Psoas muscle (tissue), 7 donors: ENCODE measurements at regions not wholly inside any gene's neighbourhood (a gene's known extent, or its start where the extent isn't known, plus 50 kb on each side); places are given as distances from the start of the nearest gene placed in this dataset.

ENCODE experiments used
- ATAC-seq, 4 donors: fragments of 200-7000 bp; cut with Tn5 transposase; one replicate each; pipeline ENCODE4 v1.9.1; 2020; ENCODE audit warnings: moderate library complexity in 3 of 4, mild to moderate bottlenecking in 2 of 4
- DNase-seq, 2 donors: peaks; one replicate each; pipeline ENCODE4 v3.0.0-alpha.2; 2020
- H3K27ac ChIP-seq: fragments of 200-600 bp; one replicate; pipeline ENCODE4 v1.8.0; 2022
- H3K27me3 ChIP-seq, 3 donors: fragments of 200-600 bp in 1 of 3; one replicate each; pipeline versions ENCODE4 v1.6.1 to v1.8.0; 2013 to 2022; ENCODE audit warnings: low read length in 2 of 3, mild to moderate bottlenecking in 2 of 3, moderate library complexity in 1 of 3; ENCODE audit not compliant: insufficient read depth in 3 of 3
- H3K36me3 ChIP-seq, 2 donors: fragments of 200-600 bp in 1 of 2; one replicate each; pipeline versions ENCODE4 v1.6.1 to v1.8.0; 2013 to 2022; ENCODE audit warnings: low read depth in 1 of 2, mild to moderate bottlenecking in 1 of 2, moderate library complexity in 1 of 2; ENCODE audit not compliant: insufficient read depth in 1 of 2
- H3K4me1 ChIP-seq: fragments of 200-600 bp; one replicate; pipeline ENCODE4 v1.8.0; 2022
- H3K4me3 ChIP-seq: fragments of 200-600 bp; one replicate; pipeline ENCODE4 v1.8.0; 2022; ENCODE audit warnings: mild to moderate bottlenecking
- H3K9me3 ChIP-seq: fragments of 200-600 bp; one replicate; pipeline ENCODE4 v1.8.0; 2022
- WGBS, 3 donors: extraction: QIAGEN DNeasy Blood & Tissue Kit; methylation state at CpG; one replicate each; pipeline versions ENCODE4 v1.1.6 to v1.1.7; 2013; 5-methylcytosine and 5-hydroxymethylcytosine counted together
- intact Hi-C, 2 donors: fragments of 100-400 bp; cut with DNase I; formaldehyde crosslinking; loops; one replicate each; pipeline versions ENCODE4 v1.11.0 to v1.14.2; 2022
- TF ChIP-seq, protein P1 (sequence below): fragments of 200-600 bp; IDR thresholded peaks from one replicate; pipeline ENCODE4 v1.8.0; 2022; ENCODE audit warnings: antibody characterized with exemption
- donor health status: healthy with polysubstance abuse.
- donor health status: DM: no; HTN: no; CAD: no; lungs with moderate emphysema.
- donor health status: Bipolar disorder and iron deficiency.
- donor health status: healthy.
- donor health status: DM: yes; HTN: yes; CAD: no.
- donor health status: DM: no; HTN: no; CAD: no.
- donor health status: DM: yes; HTN: yes; CAD: no.

- DNase-seq, result no peak
- Histone ChIP-seq H3K27ac (no peak overlapping the region), H3K36me3 (no peaks in the 10 kb centered on the region), H3K27me3 (peaks cover 0 to 2% (median 0%) of the 10 kb centered on the region in 3 donors), H3K4me1 (no peaks in the 10 kb centered on the region), H3K4me3 (no peak overlapping the region), H3K9me3 (no peaks in the 10 kb centered on the region)
- intact Hi-C loops, result no loop called here
- TF ChIP-seq, protein P1, sequence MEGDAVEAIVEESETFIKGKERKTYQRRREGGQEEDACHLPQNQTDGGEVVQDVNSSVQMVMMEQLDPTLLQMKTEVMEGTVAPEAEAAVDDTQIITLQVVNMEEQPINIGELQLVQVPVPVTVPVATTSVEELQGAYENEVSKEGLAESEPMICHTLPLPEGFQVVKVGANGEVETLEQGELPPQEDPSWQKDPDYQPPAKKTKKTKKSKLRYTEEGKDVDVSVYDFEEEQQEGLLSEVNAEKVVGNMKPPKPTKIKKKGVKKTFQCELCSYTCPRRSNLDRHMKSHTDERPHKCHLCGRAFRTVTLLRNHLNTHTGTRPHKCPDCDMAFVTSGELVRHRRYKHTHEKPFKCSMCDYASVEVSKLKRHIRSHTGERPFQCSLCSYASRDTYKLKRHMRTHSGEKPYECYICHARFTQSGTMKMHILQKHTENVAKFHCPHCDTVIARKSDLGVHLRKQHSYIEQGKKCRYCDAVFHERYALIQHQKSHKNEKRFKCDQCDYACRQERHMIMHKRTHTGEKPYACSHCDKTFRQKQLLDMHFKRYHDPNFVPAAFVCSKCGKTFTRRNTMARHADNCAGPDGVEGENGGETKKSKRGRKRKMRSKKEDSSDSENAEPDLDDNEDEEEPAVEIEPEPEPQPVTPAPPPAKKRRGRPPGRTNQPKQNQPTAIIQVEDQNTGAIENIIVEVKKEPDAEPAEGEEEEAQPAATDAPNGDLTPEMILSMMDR, result no peak
- no peak for ATAC-seq
- WGBS, 3 donors, result 90 to 91% (median 90%) methylated on average over 5 of the region's 6 CpGs
These were observed 167.3 kb upstream of the SPRED2 start for GRCh38 chr2:65599693-65600092.

- DNase-seq (no peak), ATAC-seq (no peak)
- peaks cover 0 to 2% (median 0%) of the 10 kb centered on the region in 3 donors for H3K27me3 ChIP-seq
- TF ChIP-seq, protein P1, result no peak
- no peak overlapping the region for H3K4me3 ChIP-seq
- no peaks in the 10 kb centered on the region for H3K9me3 ChIP-seq
- 72 to 79% (median 77%) methylated on average over 1 of the region's 1 CpG for WGBS, 3 donors
- H3K27ac ChIP-seq, result no peak overlapping the region
- intact Hi-C loops, result no loop called here
- H3K36me3 ChIP-seq, result no peaks in the 10 kb centered on the region
- no peaks in the 10 kb centered on the region for H3K4me1 ChIP-seq
These were observed 166.6 kb upstream of the SPRED2 start for GRCh38 chr2:65598996-65599395.

DNA sequence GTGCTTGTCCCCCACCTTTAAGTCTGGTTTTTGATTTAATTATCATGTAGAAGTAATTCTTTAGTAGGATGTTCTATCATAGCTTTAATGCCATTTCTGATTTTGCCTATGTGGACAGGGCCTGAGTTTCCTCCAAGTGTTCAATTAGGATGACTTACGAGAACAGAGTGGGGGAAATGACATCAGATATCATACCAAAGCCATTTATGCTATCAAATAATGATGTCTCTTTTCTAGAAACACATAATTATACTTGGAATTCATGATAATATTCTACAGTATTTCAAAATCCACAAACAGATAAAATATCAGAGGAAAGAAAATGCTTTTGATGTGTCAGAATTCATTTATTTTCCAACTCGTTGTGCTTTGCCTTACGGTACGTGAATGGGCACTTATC is 165.9 kb upstream of the SPRED2 start:
- Histone ChIP-seq H3K4me1 (no peaks in the 10 kb centered on the region), H3K27me3 (peaks cover 0 to 2% (median 0%) of the 10 kb centered on the region in 3 donors), H3K36me3 (no peaks in the 10 kb centered on the region), H3K9me3 (no peaks in the 10 kb centered on the region), H3K4me3 (no peak overlapping the region), H3K27ac (no peak overlapping the region)
- TF ChIP-seq, protein P1, result no peak
- 89 to 94% (median 90%) methylated on average over 4 of the region's 4 CpGs for WGBS, 3 donors
- no peak for DNase-seq
- ATAC-seq, result no peak
- intact Hi-C loops, result no loop called here

DNA sequence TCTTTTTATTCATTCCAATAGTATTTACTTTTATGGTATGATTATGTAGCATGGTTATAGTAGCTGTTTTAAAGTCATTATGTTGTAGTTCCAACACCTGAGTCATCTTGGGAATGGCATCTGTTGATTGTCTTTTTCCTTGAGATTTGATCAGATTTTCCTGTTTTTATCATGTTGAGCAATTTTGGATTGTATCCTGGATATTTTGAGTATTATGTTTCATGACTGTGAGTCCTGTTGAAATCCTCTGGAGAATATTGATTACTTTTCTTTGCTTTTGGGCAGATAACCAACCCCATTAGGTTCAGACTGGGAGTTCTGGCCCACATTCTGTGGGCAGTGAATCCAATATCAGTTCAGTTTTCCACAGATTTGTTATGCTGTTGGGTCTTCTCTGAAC is 163.2 kb upstream of the SPRED2 start:
- no peaks in the 10 kb centered on the region for H3K4me1 ChIP-seq
- DNase-seq, result no peak
- H3K9me3 ChIP-seq, result no peaks in the 10 kb centered on the region
- ATAC-seq, result no peak
- H3K36me3 ChIP-seq, result no peaks in the 10 kb centered on the region
- intact Hi-C loops, result no loop called here
- peaks cover 0 to 2% (median 0%) of the 10 kb centered on the region in 3 donors for H3K27me3 ChIP-seq
- H3K4me3 ChIP-seq, result no peak overlapping the region
- H3K27ac ChIP-seq, result no peak overlapping the region
- TF ChIP-seq, protein P1, result no peak

DNA sequence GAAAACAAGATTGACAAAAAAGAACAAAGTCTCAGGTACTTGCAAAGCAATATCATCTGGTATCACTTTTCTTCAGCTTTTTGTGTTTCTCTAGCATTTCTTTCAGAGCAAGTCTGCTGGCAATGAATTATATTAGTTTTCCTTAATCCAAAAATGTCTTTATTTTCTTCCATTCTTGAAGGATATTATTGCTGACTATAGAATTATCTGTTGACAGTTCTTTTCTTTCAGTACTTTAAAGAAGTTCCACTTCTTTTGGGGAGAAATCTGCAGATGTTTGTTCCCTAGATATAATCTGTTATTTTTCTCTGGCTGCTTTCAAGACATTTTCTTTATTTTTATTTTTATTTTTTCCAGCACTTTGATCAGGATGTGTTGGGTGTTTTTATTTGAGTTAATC is 161.8 kb upstream of the SPRED2 start:
- ATAC-seq, result no peak
- H3K27ac ChIP-seq, result no peak overlapping the region
- H3K27me3 ChIP-seq, result no peaks in the 10 kb centered on the region
- DNase-seq, result no peak
- no peak overlapping the region for H3K4me3 ChIP-seq
- no peaks in the 10 kb centered on the region for H3K36me3 ChIP-seq
- TF ChIP-seq, protein P1, result no peak
- H3K4me1 ChIP-seq, result no peaks in the 10 kb centered on the region
- no peaks in the 10 kb centered on the region for H3K9me3 ChIP-seq
- intact Hi-C loops, result no loop called here
